ENCODE measurements at regions not wholly inside any gene's neighbourhood (a gene's known extent, or its start where the extent isn't known, plus 50 kb on each side); places are given as distances from the start of the nearest gene placed in this dataset.
A peak's percentile ranks its signal among the peaks of the same experiment; 100 is the strongest.

- H3K9me3 ChIP-seq (ENCODE audit: control insufficient read depth, low read length), result no peaks in the 10 kb centered on the region
- no peak for DNase-seq (ENCODE audit: low read depth)
- H3K9ac ChIP-seq (ENCODE audit: low read length), result no peak overlapping the region
- H3K4me3 ChIP-seq (ENCODE audit: low read length), result no peak overlapping the region
- H3K4me1 ChIP-seq (ENCODE audit: control insufficient read depth, insufficient read depth, low read length), result no peaks in the 10 kb centered on the region
- H3K27me3 ChIP-seq (replicated peaks; ENCODE audit: control insufficient read depth, insufficient read depth, low read length), result peaks cover 39% of the 10 kb centered on the region
- H3K36me3 ChIP-seq (ENCODE audit: control insufficient read depth, insufficient read depth, low read length, severe bottlenecking), result no peaks in the 10 kb centered on the region
Observed at GRCh38 chr17:51347851-51348584, 87.7 kb downstream of the UTP18 start.

GRCh38 chr17:51351080-51351479, 90.7 kb downstream of the UTP18 start:
- Histone ChIP-seq H3K36me3 (ENCODE audit: control insufficient read depth, insufficient read depth, low read length, severe bottlenecking) (no peaks in the 10 kb centered on the region), H3K27me3 (replicated peaks; ENCODE audit: control insufficient read depth, insufficient read depth, low read length) (peaks cover 37% of the 10 kb centered on the region), H3K9me3 (ENCODE audit: control insufficient read depth, low read length) (no peaks in the 10 kb centered on the region), H3K4me1 (ENCODE audit: control insufficient read depth, insufficient read depth, low read length) (no peaks in the 10 kb centered on the region), H3K9ac (ENCODE audit: low read length) (no peak overlapping the region), H3K4me3 (ENCODE audit: low read length) (no peak overlapping the region)
- no peak for DNase-seq (ENCODE audit: low read depth)

GRCh38 chr17:51351890-51352289, 91.5 kb downstream of the UTP18 start:
- H3K4me1 ChIP-seq (ENCODE audit: control insufficient read depth, insufficient read depth, low read length), result no peaks in the 10 kb centered on the region
- H3K27me3 ChIP-seq (replicated peaks; ENCODE audit: control insufficient read depth, insufficient read depth, low read length), result peaks cover 40% of the 10 kb centered on the region
- H3K4me3 ChIP-seq (ENCODE audit: low read length), result no peak overlapping the region

GRCh38 chr17:51352798-51353197, 92.5 kb downstream of the UTP18 start:
- Histone ChIP-seq H3K4me3 (ENCODE audit: low read length) (no peak overlapping the region), H3K27me3 (replicated peaks; ENCODE audit: control insufficient read depth, insufficient read depth, low read length) (peaks cover 32% of the 10 kb centered on the region), H3K9ac (ENCODE audit: low read length) (no peak overlapping the region), H3K9me3 (ENCODE audit: control insufficient read depth, low read length) (no peaks in the 10 kb centered on the region), H3K4me1 (ENCODE audit: control insufficient read depth, insufficient read depth, low read length) (no peaks in the 10 kb centered on the region), H3K36me3 (ENCODE audit: control insufficient read depth, insufficient read depth, low read length, severe bottlenecking) (no peaks in the 10 kb centered on the region)
- DNase-seq (ENCODE audit: low read depth), result no peak

More at GRCh38 chr17:51351890-51352289, 91.5 kb downstream of the UTP18 start:
- peak; percentile 24 for DNase-seq (ENCODE audit: low read depth)
- Histone ChIP-seq H3K9me3 (ENCODE audit: control insufficient read depth, low read length) (no peaks in the 10 kb centered on the region), H3K9ac (ENCODE audit: low read length) (no peak overlapping the region), H3K36me3 (ENCODE audit: control insufficient read depth, insufficient read depth, low read length, severe bottlenecking) (no peaks in the 10 kb centered on the region)

GRCh38 chr17:51353296-51353695, 93.0 kb downstream of the UTP18 start:
- Histone ChIP-seq H3K9me3 (ENCODE audit: control insufficient read depth, low read length) (no peaks in the 10 kb centered on the region), H3K9ac (ENCODE audit: low read length) (no peak overlapping the region), H3K4me3 (ENCODE audit: low read length) (no peak overlapping the region), H3K27me3 (replicated peaks; ENCODE audit: control insufficient read depth, insufficient read depth, low read length) (peaks cover 32% of the 10 kb centered on the region), H3K36me3 (ENCODE audit: control insufficient read depth, insufficient read depth, low read length, severe bottlenecking) (no peaks in the 10 kb centered on the region), H3K4me1 (ENCODE audit: control insufficient read depth, insufficient read depth, low read length) (no peaks in the 10 kb centered on the region)
- no peak for DNase-seq (ENCODE audit: low read depth)

GRCh38 chr17:51354936-51355335, 94.6 kb downstream of the UTP18 start:
- H3K4me1 ChIP-seq (ENCODE audit: control insufficient read depth, insufficient read depth, low read length), result no peaks in the 10 kb centered on the region
- DNase-seq (ENCODE audit: low read depth), result no peak
- no peaks in the 10 kb centered on the region for H3K36me3 ChIP-seq (ENCODE audit: control insufficient read depth, insufficient read depth, low read length, severe bottlenecking)
- H3K4me3 ChIP-seq (ENCODE audit: low read length), result no peak overlapping the region
- H3K9ac ChIP-seq (ENCODE audit: low read length), result no peak overlapping the region
- no peaks in the 10 kb centered on the region for H3K9me3 ChIP-seq (ENCODE audit: control insufficient read depth, low read length)
- peaks cover 22% of the 10 kb centered on the region for H3K27me3 ChIP-seq (replicated peaks; ENCODE audit: control insufficient read depth, insufficient read depth, low read length)

- Histone ChIP-seq H3K9me3 (ENCODE audit: control insufficient read depth, low read length) (no peaks in the 10 kb centered on the region), H3K9ac (ENCODE audit: low read length) (no peak overlapping the region), H3K27me3 (replicated peaks; ENCODE audit: control insufficient read depth, insufficient read depth, low read length) (peaks cover 14% of the 10 kb centered on the region), H3K4me3 (ENCODE audit: low read length) (no peak overlapping the region), H3K36me3 (ENCODE audit: control insufficient read depth, insufficient read depth, low read length, severe bottlenecking) (no peaks in the 10 kb centered on the region), H3K4me1 (ENCODE audit: control insufficient read depth, insufficient read depth, low read length) (no peaks in the 10 kb centered on the region)
- DNase-seq (ENCODE audit: low read depth), result peak; percentile 54
Observed at GRCh38 chr17:51355441-51356410, 95.4 kb downstream of the UTP18 start.

GRCh38 chr17:51359055-51359454, 98.7 kb downstream of the UTP18 start:
- Histone ChIP-seq H3K9me3 (ENCODE audit: control insufficient read depth, low read length) (no peaks in the 10 kb centered on the region), H3K4me1 (ENCODE audit: control insufficient read depth, insufficient read depth, low read length) (no peaks in the 10 kb centered on the region), H3K27me3 (replicated peaks; ENCODE audit: control insufficient read depth, insufficient read depth, low read length) (peaks cover 17% of the 10 kb centered on the region), H3K36me3 (ENCODE audit: control insufficient read depth, insufficient read depth, low read length, severe bottlenecking) (no peaks in the 10 kb centered on the region), H3K4me3 (ENCODE audit: low read length) (no peak overlapping the region), H3K9ac (ENCODE audit: low read length) (no peak overlapping the region)
- DNase-seq (ENCODE audit: low read depth), result no peak

- Histone ChIP-seq H3K36me3 (ENCODE audit: control insufficient read depth, insufficient read depth, low read length, severe bottlenecking) (no peaks in the 10 kb centered on the region), H3K9me3 (ENCODE audit: control insufficient read depth, low read length) (no peaks in the 10 kb centered on the region), H3K27me3 (replicated peaks; ENCODE audit: control insufficient read depth, insufficient read depth, low read length) (peaks cover 14% of the 10 kb centered on the region), H3K4me3 (ENCODE audit: low read length) (no peak overlapping the region), H3K9ac (ENCODE audit: low read length) (no peak overlapping the region), H3K4me1 (ENCODE audit: control insufficient read depth, insufficient read depth, low read length) (no peaks in the 10 kb centered on the region)
- no peak for DNase-seq (ENCODE audit: low read depth)
Observed at GRCh38 chr17:51362811-51363585, 102.7 kb downstream of the UTP18 start.

GRCh38 chr17:51365090-51365489, 104.7 kb downstream of the UTP18 start:
- Histone ChIP-seq H3K9ac (ENCODE audit: low read length) (no peak overlapping the region), H3K9me3 (ENCODE audit: control insufficient read depth, low read length) (no peaks in the 10 kb centered on the region), H3K4me3 (ENCODE audit: low read length) (no peak overlapping the region), H3K4me1 (ENCODE audit: control insufficient read depth, insufficient read depth, low read length) (no peaks in the 10 kb centered on the region), H3K36me3 (ENCODE audit: control insufficient read depth, insufficient read depth, low read length, severe bottlenecking) (no peaks in the 10 kb centered on the region), H3K27me3 (replicated peaks; ENCODE audit: control insufficient read depth, insufficient read depth, low read length) (peaks cover 22% of the 10 kb centered on the region)
- no peak for DNase-seq (ENCODE audit: low read depth)

- Histone ChIP-seq H3K4me1 (ENCODE audit: control insufficient read depth, insufficient read depth, low read length) (no peaks in the 10 kb centered on the region), H3K27me3 (replicated peaks; ENCODE audit: control insufficient read depth, insufficient read depth, low read length) (peaks cover 31% of the 10 kb centered on the region), H3K4me3 (ENCODE audit: low read length) (no peak overlapping the region), H3K9me3 (ENCODE audit: control insufficient read depth, low read length) (no peaks in the 10 kb centered on the region), H3K36me3 (ENCODE audit: control insufficient read depth, insufficient read depth, low read length, severe bottlenecking) (no peaks in the 10 kb centered on the region), H3K9ac (ENCODE audit: low read length) (no peak overlapping the region)
- no peak for DNase-seq (ENCODE audit: low read depth)
Observed at GRCh38 chr17:51366866-51367265, 106.5 kb downstream of the UTP18 start.
